A549 (cell line): ENCODE measurements at regions not wholly inside any gene's neighbourhood (a gene's known extent, or its start where the extent isn't known, plus 50 kb on each side); places are given as distances from the start of the nearest gene placed in this dataset.

Experiments used
- ATAC-seq, 2 experiments: fragments of 200-7000 bp in 1 of 2; fragments of >200 bp in 1 of 2; cut with Nextera tagmentation in 1 of 2; cut with Tn5 transposase in 1 of 2; 3 replicates each; pipeline versions ENCODE4 v1.8.0 to v1.9.1; 2018 to 2020; ENCODE audit warnings: mild to moderate bottlenecking in 1 of 2, moderate library complexity in 1 of 2
- CTCF ChIA-PET: fragments of 300-600 bp; sonication (Branson Sonifier 250); formaldehyde crosslinking; extraction: SDS; loops from one replicate; lab custom pipeline; 2021; ENCODE audit warnings: antibody characterized with exemption, inconsistent platforms; lab: Yijun Ruan, JAX
- POLR2A ChIA-PET: fragments of 350-600 bp; formaldehyde crosslinking; extraction: SDS; loops from one replicate; lab custom pipeline; 2021; ENCODE audit warnings: antibody characterized with exemption, inconsistent platforms; lab: Yijun Ruan, JAX
- DNase-seq, 2 experiments: peaks; one replicate each; pipeline versions ENCODE4 v3.0.0 to v3.0.0-alpha.2; 2011 to 2016; ENCODE audit warnings: low read depth in 1 of 2, low spot score in 1 of 2
- FAIRE-seq: peaks from 2 replicates; lab custom pipeline; 2011; peaks lifted over from hg19 to GRCh38; lab: Jason Lieb, UNC
- H3K27ac ChIP-seq, 2 experiments: fragments of >200 bp; sonication (Bioruptor Twin); formaldehyde crosslinking; 3 replicates each; pipeline ENCODE4 v1.5.1; 2016 to 2017
- H3K4me1 ChIP-seq: fragments of >200 bp; sonication (Bioruptor Twin); formaldehyde crosslinking; 3 replicates; pipeline ENCODE4 v1.6.1; 2016
- H3K4me2 ChIP-seq: fragments of >200 bp; sonication (Bioruptor Twin); formaldehyde crosslinking; 3 replicates; pipeline ENCODE4 v1.6.1; 2016
- H3K4me3 ChIP-seq: fragments of >200 bp; sonication (Bioruptor Twin); formaldehyde crosslinking; 3 replicates; pipeline ENCODE4 v1.5.1; 2016
- H3K9me3 ChIP-seq: fragments of >200 bp; sonication (Bioruptor Twin); formaldehyde crosslinking; 3 replicates; pipeline ENCODE4 v1.6.1; 2016
- CHD2 ChIP-seq: fragments of 150-350 bp; IDR thresholded peaks from 2 replicates; pipeline ENCODE4 v1.6.1; 2014; ENCODE audit warnings: low read length; ENCODE audit not compliant: partially characterized antibody
- FOSB ChIP-seq: fragments of 250-450 bp; sonication (Bioruptor Pico); IDR thresholded peaks from 2 replicates; pipeline ENCODE4 v1.5.0; 2020; ENCODE audit warnings: mild to moderate bottlenecking, moderate library complexity
- GATA3 ChIP-seq: IDR thresholded peaks from 2 replicates; pipeline ENCODE4 v1.6.1; 2012; ENCODE audit warnings: borderline replicate concordance
- HOXA7 ChIP-seq: fragments of 250-450 bp; sonication (Bioruptor Pico); IDR thresholded peaks from 2 replicates; pipeline ENCODE4 v1.5.0; 2020; ENCODE audit warnings: mild to moderate bottlenecking, moderate library complexity
- HOXB13 ChIP-seq: fragments of 250-450 bp; sonication (Bioruptor Pico); IDR thresholded peaks from 2 replicates; pipeline ENCODE4 v1.5.0; 2020; ENCODE audit warnings: low read depth, mild to moderate bottlenecking, moderate library complexity
- HOXB5 ChIP-seq: fragments of 250-450 bp; sonication (Bioruptor Pico); IDR thresholded peaks from 2 replicates; pipeline ENCODE4 v1.5.0; 2020; ENCODE audit warnings: mild to moderate bottlenecking, moderate library complexity
- JUN ChIP-seq, 2 experiments: fragments of >200 bp; sonication (Bioruptor Twin); formaldehyde crosslinking; IDR thresholded peaks; 2 replicates in 1 of 2; 3 replicates in 1 of 2; pipeline ENCODE4 v1.6.1; 2016 to 2017
- JUNB ChIP-seq: fragments of >200 bp; sonication (Bioruptor Twin); formaldehyde crosslinking; IDR thresholded peaks from 2 replicates; pipeline ENCODE4 v1.6.1; 2016
- KDM1A ChIP-seq: fragments of 200-600 bp; sonication (generic); IDR thresholded peaks from 2 replicates; pipeline ENCODE4 v1.6.1; 2016; ENCODE audit warnings: low read depth, mild to moderate bottlenecking
- KDM5A ChIP-seq: fragments of 200-600 bp; sonication (generic); IDR thresholded peaks from 2 replicates; pipeline ENCODE4 v1.6.1; 2016; ENCODE audit warnings: antibody characterized with exemption, mild to moderate bottlenecking
- MYC ChIP-seq: IDR thresholded peaks from 2 replicates; pipeline ENCODE4 v1.6.1; 2012; ENCODE audit warnings: mild to moderate bottlenecking, inconsistent platforms, low read length, improper control_type of control experiment, borderline replicate concordance
- NFE2L2 ChIP-seq: fragments of 150-350 bp; conservative IDR thresholded peaks from 2 replicates; pipeline ENCODE4 v1.6.1; 2014; ENCODE audit warnings: low read length
- NPAS2 ChIP-seq: fragments of 250-450 bp; sonication (Bioruptor Pico); IDR thresholded peaks from 2 replicates; pipeline ENCODE4 v1.8.0; 2022; ENCODE audit warnings: mild to moderate bottlenecking, moderate library complexity, borderline replicate concordance
- RCOR1 ChIP-seq: fragments of 150-350 bp; IDR thresholded peaks from 2 replicates; pipeline ENCODE4 v1.6.1; 2014; ENCODE audit warnings: antibody characterized with exemption, low read length, low read depth
- RFX5 ChIP-seq: fragments of 450-650 bp; IDR thresholded peaks from 2 replicates; pipeline ENCODE4 v1.7.1; 2014; ENCODE audit warnings: antibody characterized with exemption, mild to moderate bottlenecking, moderate library complexity
- RNF2 ChIP-seq: fragments of 200-600 bp; sonication (generic); IDR thresholded peaks from 2 replicates; pipeline ENCODE4 v1.6.1; 2016; ENCODE audit warnings: low read depth, mild to moderate bottlenecking, antibody characterized with exemption, moderate library complexity, borderline replicate concordance
- SREBF2 ChIP-seq: fragments of 450-650 bp; IDR thresholded peaks from 2 replicates; pipeline ENCODE4 v1.6.1; 2014; ENCODE audit warnings: mild to moderate bottlenecking, moderate library complexity
- TP53 ChIP-seq: fragments of 250-450 bp; sonication (Bioruptor Pico); IDR thresholded peaks from 2 replicates; pipeline ENCODE4 v1.5.0; 2021; ENCODE audit warnings: mild to moderate bottlenecking, moderate library complexity
- ZC3H11A ChIP-seq: fragments of 450-650 bp; IDR thresholded peaks from 2 replicates; pipeline ENCODE4 v1.6.1; 2014; ENCODE audit warnings: antibody characterized with exemption, mild to moderate bottlenecking
- WGBS: methylation state at CpG from one replicate; pipeline ENCODE4 v1.1.6; 2017; ENCODE audit errors: missing lambda C conversion rate; 5-methylcytosine and 5-hydroxymethylcytosine counted together
- TF ChIP-seq, protein P1 (sequence below): IDR thresholded peaks from 2 replicates; pipeline ENCODE4 v1.6.1; 2012
- TF ChIP-seq, protein P2 (sequence below): fragments of >200 bp; sonication (Bioruptor Twin); formaldehyde crosslinking; IDR thresholded peaks from 3 replicates; pipeline ENCODE4 v1.6.1; 2016
- TF ChIP-seq, protein P3 (sequence below): IDR thresholded peaks from 2 replicates; pipeline ENCODE4 v1.6.1; 2012; ENCODE audit warnings: low read depth, borderline replicate concordance
- TF ChIP-seq, protein P4 (sequence below): fragments of 150-350 bp; IDR thresholded peaks from 2 replicates; pipeline ENCODE4 v1.6.1; 2014; ENCODE audit warnings: low read depth, mild to moderate bottlenecking, low read length

DNA sequence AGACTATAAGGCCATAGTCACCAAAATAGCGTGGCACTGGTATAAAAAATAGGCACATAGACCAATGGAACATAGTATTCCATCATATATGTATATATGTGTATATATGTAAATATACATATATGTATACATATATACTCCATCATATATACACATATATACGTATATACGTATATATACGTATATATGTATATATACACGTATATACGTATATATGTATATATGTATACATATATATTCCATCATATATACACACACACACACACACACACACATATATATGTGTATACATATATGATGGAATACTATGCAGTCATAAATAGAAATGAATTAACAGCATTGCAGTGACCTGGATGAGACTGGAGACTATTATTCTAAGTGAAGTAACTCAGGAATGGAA, 204.6 kb downstream of the LTN1 start:
- ChIA-PET CTCF (no interaction called here), POLR2A (no interaction called here)
- TF ChIP-seq KDM5A (no peak), RNF2 (no peak), HOXA7 (CRISPR knock-in tag) (no peak), KDM1A (no peak), NFE2L2 (no peak)
- TF ChIP-seq, protein P1, sequence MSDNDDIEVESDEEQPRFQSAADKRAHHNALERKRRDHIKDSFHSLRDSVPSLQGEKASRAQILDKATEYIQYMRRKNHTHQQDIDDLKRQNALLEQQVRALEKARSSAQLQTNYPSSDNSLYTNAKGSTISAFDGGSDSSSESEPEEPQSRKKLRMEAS = no peak
- Histone ChIP-seq H3K9me3 (no peaks in the 10 kb centered on the region), H3K4me2 (no peak overlapping the region), H3K27ac (no peak overlapping the region), H3K4me1 (no peaks in the 10 kb centered on the region), H3K4me3 (no peak overlapping the region)
- no peak for DNase-seq
- ATAC-seq = no peak
- WGBS = 35% methylated on average over 6 of the region's 6 CpGs
- no peak for FAIRE-seq

DNA sequence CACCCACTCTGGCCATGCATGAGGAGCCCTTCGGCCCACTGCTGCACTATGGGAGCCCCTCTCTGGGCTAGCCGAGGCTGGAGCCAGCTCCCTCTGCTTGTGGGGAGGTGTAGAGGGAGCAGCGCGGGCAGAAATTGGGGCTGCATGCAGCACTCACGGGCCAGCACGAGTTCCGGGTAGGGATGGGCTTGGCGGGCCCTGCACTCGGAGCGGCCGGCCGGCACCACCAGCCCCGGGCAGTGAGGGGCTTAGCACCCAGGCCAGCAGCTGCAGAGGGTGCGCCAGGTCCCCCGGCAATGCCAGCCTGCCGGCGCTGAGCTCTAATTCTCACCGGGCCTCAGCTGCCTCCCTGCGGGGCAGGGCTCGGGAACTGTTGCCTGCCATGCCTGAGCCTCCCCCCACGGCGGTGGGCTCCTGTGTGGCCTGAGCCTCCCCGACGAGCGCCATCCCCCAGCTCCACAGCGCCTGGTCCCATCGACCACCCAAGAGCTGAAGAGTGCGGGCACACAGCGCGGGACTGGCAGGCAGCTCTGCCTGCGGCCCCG, 209.0 kb downstream of the LTN1 start:
- H3K4me3 ChIP-seq = no peak overlapping the region
- no peak for FAIRE-seq
- H3K9me3 ChIP-seq = no peaks in the 10 kb centered on the region
- ATAC-seq = no peak
- no peak for DNase-seq
- ChIA-PET POLR2A (no interaction called here), CTCF (interaction anchor here (2.6 kb wide), 1 partner anchor 38 kb away, joined by 7 read pairs; no protein-coding TSS in a partner anchor)
- 95% methylated on average over 4 of the region's 32 CpGs for WGBS
- H3K4me2 ChIP-seq = no peak overlapping the region
- no peaks in the 10 kb centered on the region for H3K4me1 ChIP-seq
- TF ChIP-seq RFX5 = no peak
- TF ChIP-seq, protein P2, sequence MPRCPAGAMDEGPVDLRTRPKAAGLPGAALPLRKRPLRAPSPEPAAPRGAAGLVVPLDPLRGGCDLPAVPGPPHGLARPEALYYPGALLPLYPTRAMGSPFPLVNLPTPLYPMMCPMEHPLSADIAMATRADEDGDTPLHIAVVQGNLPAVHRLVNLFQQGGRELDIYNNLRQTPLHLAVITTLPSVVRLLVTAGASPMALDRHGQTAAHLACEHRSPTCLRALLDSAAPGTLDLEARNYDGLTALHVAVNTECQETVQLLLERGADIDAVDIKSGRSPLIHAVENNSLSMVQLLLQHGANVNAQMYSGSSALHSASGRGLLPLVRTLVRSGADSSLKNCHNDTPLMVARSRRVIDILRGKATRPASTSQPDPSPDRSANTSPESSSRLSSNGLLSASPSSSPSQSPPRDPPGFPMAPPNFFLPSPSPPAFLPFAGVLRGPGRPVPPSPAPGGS = no peak
- no peak for TF ChIP-seq MYC
- no peak for TF ChIP-seq JUN (IDR thresholded peaks at IDR 0.05)
- TF ChIP-seq GATA3 = no peak
- TF ChIP-seq, protein P3, sequence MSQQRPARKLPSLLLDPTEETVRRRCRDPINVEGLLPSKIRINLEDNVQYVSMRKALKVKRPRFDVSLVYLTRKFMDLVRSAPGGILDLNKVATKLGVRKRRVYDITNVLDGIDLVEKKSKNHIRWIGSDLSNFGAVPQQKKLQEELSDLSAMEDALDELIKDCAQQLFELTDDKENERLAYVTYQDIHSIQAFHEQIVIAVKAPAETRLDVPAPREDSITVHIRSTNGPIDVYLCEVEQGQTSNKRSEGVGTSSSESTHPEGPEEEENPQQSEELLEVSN = no peak
- TF ChIP-seq HOXB13 (CRISPR knock-in tag) = no peak
- TF ChIP-seq NPAS2 (CRISPR knock-in tag) = no peak
- no peak for TF ChIP-seq HOXB5
- no peak for TF ChIP-seq RCOR1
- no peak for TF ChIP-seq JUNB
- TF ChIP-seq CHD2 = no peak
- no peak for TF ChIP-seq SREBF2
- no peak for TF ChIP-seq ZC3H11A
- TF ChIP-seq, protein P4, sequence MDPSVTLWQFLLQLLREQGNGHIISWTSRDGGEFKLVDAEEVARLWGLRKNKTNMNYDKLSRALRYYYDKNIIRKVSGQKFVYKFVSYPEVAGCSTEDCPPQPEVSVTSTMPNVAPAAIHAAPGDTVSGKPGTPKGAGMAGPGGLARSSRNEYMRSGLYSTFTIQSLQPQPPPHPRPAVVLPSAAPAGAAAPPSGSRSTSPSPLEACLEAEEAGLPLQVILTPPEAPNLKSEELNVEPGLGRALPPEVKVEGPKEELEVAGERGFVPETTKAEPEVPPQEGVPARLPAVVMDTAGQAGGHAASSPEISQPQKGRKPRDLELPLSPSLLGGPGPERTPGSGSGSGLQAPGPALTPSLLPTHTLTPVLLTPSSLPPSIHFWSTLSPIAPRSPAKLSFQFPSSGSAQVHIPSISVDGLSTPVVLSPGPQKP = no peak
- no peak for TF ChIP-seq TP53 (CRISPR knock-in tag)
- TF ChIP-seq FOSB (CRISPR knock-in tag) = no peak
- H3K27ac ChIP-seq = no peak overlapping the region
